ENCODE measurements at regions not wholly inside any gene's neighbourhood (a gene's known extent, or its start where the extent isn't known, plus 50 kb on each side); places are given as distances from the start of the nearest gene placed in this dataset.

DNA sequence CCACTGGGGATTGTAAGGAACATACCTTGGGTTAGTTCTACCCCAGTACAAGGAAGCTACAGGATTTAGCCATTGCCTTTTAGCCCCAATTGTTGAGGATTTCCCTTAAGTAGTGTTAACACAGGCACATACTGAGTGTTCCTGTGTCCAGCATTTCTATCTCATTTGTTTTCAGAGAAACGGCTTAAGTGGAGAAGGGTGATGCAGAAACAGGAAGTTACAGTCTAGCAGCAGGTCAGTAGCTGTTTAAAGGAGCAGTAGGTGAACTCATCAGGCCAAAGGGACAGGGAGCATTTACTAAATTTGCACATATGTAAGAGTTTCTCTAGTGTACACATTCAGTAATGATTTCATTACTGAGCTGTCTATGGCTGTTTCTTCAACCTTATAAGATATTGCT is 644.2 kb upstream of the GJE1 start:
- TF ChIP-seq, protein P1, sequence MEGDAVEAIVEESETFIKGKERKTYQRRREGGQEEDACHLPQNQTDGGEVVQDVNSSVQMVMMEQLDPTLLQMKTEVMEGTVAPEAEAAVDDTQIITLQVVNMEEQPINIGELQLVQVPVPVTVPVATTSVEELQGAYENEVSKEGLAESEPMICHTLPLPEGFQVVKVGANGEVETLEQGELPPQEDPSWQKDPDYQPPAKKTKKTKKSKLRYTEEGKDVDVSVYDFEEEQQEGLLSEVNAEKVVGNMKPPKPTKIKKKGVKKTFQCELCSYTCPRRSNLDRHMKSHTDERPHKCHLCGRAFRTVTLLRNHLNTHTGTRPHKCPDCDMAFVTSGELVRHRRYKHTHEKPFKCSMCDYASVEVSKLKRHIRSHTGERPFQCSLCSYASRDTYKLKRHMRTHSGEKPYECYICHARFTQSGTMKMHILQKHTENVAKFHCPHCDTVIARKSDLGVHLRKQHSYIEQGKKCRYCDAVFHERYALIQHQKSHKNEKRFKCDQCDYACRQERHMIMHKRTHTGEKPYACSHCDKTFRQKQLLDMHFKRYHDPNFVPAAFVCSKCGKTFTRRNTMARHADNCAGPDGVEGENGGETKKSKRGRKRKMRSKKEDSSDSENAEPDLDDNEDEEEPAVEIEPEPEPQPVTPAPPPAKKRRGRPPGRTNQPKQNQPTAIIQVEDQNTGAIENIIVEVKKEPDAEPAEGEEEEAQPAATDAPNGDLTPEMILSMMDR (IDR thresholded peaks at IDR 0.05; ENCODE audit: insufficient read depth, low read length, poor library complexity, severe bottlenecking) = no peak
- TF ChIP-seq EZH2phosphoT487 (conservative IDR thresholded peaks at IDR 0.05; ENCODE audit: low read length) = no peak
